ENCODE measurements at regions not wholly inside any gene's neighbourhood (a gene's known extent, or its start where the extent isn't known, plus 50 kb on each side); places are given as distances from the start of the nearest gene placed in this dataset.

DNA sequence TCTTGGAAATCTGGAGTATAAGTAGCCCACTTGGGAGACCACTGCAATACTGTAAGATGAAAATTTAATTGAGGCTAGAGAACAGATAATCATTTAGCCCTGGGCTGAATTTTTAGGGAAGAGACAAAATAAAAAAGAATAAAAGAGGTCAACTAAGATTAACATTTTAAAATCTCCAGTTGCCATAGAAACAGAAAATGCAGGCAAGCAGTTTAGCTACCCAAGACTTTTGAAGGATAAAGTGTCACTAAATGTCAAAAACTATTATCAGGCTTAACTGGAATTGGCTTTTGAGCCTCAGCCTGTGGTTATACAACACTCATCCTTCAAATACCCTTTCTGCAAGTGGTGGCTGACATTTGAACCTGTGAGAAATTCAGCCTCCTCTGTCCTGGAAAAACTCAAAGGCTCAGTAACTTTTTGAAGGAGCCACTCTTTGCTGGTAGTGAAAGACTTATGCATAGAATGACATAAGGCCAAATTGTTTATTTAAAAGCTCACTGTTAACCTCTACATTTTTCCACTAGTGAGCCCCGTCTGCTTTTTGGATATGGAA is 220.7 kb upstream of the KCNJ16 start:
- DNase-seq, result no peak

DNA sequence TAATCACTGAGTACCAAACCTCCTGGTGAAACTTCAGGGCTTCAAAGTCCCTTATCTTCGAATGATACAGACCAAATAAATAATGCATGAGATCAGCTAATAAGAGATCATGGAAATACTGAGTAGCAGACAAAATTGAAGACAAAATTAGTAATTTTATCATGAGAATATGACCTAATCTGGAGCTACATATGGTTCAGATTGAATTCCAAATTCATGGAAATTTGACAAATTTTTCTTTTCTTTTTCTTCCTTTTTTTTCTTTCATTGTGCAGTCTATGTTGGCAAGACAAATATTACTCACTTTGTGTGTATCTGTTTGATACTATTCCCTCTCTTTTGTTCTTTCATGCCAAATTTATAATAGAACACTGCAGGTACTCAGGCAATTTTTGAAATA is 218.1 kb upstream of the KCNJ16 start:
- no peak for DNase-seq

DNA sequence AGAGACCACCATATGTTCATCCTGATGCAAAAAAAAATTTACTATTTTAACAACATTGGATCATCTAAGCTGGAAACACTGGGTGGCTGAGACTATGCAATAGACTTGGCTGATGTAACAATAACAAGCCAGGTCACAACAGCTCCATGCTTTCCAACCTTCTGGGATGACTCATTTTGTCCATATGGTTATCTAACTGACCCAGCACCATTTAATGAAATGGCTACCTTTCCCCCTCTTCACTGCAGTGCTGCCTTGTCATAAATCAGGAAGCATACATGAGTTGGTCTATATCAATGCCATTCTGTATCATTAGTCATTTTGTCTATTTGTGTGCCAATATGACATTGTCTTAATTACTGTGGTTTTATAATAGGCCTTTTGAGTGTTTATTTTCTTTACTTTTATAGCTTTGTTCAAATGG is 217.6 kb upstream of the KCNJ16 start:
- DNase-seq, result no peak

DNA sequence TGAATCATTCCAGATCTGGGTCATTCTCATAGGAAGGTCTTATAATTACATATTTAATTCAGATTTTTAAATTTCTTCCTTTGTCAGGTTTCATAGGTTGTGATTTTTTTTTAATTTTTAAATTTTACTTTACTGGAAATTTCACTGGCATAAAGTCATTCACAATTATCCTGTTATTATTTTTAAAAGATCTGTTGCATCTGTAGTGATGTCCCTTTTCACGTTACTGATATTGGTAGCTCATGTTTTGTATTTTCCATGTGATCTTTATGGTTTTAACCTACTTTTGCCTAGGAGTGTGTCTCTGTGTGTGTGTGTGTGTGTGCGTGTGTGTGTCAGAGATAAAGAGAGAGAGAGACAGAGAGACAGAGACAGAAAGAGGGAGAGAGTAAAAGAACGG is 216.6 kb upstream of the KCNJ16 start:
- no peak for DNase-seq

DNA sequence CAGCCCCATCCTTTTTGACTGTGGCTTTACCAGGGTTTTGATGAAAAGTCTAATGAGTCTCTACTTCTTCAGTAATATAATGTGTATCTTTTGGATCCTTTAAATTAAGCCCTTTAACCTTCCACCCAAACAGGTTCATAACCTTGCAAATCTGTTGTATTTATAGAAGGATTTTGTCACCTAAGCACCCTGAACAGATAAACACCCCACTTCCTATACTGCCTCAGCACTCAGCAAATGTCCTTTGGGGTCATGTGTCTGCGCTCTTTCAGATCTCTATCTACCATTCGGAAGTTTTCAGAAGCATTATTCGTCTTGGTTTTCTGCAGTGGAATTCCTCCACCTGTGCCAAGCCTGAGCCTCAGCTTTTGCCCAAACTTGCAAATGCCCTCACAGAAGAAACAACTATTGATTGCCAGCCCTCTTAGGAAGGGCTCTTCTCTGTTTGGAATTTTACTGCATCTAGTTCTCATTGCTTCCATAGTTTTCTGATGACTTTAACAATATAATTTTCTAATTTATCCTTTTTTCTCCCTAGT is 214.8 kb upstream of the KCNJ16 start:
- DNase-seq, result no peak

DNA sequence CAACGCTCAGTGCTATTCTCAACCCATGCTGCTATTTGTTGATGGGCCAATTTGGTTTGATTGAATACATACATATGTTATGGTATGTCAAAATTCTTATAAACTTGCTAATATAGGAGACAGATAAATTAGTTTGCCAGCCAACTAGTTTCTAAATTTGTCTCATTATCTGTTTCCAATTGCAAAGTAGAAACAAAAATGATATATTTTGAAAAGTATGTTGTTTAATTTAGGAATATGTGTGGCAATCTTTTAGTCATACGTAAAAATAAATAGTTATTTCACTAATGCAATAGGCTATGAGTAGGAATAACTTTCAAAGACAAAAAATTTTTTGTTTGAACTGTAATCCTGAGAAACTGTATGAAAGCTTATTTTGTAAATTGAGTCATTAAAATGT is 210.6 kb upstream of the KCNJ16 start:
- DNase-seq, result no peak

DNA sequence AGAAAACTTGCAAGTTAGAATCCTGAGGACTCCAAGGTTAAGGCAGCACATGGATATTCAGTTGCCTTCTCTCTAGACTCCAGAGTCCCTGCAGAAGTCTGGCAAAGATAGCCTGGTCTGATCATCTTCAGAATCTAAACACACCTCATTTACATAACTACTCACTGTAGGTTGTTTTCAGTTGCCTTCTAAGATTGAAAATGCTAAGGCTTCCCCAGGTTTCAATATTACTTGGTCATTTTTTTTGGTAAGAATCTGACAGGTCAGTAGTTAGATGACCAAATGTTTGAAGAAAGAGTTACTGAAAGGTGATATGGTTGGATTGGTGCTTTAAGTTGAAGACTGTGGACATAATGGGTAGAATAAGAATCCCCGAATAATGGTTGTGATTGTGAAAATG is 205.4 kb upstream of the KCNJ16 start:
- no peak for DNase-seq

DNA sequence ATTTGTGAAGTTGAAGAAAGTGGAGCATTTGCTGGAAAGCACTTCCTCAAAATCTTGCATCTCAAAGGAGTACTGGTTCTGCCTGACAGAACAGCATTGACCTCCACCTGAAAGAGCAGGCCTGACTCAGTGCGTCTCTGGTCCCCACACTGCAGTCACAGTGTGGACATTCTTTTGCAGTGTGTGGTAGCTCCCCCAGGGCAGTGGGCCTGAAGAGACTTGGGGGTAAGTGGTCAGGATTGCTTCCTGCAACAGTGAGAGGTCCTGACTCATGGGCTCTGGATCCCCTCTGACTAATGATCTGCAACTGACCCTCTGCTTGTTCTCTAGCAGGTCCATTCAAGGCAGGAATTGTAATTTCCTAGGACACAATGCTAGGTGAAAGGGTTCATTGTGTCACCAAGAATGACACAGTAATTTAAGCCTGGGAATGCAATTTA is 204.9 kb upstream of the KCNJ16 start:
- no peak for DNase-seq

DNA sequence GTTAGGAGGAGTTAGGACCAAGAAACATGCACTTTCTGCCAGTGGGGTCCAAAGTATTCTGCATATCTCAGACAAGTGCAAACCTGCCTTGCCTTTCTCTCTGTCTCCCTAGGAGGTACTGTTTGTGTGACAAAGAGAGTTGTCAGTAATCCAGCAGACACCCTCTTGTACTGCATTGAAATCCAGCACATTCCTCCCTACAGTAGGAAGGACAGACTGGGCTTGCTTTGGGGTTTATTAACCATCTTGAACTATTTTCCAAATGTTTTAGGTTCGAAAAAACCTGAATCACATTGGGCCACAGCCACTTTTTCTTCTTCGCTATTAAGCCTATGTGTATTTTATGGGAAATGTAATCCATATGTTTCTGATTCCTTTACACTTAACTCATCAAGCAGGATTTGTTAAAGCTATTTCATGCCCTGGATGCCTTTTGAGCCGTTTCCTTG is 204.2 kb upstream of the KCNJ16 start:
- no peak for DNase-seq

DNA sequence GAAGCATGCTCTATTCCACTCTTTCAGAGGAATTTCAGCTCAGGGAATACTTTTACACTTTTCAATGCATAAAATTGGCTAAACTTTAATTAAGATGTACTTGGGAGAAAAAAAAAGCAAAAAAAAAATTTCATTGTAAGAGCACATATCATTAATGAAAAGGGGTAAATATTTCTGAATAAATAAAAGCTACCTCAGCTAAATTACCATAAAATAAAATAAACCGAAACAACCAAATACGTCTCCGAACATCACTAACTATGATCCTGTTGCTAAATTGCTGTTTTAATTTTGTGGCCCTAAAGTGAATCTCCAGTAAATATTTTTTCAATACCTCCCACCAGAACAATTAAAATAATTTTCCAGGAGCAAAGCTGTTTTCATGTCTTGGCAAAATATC is 203.7 kb upstream of the KCNJ16 start:
- DNase-seq, result no peak

DNA sequence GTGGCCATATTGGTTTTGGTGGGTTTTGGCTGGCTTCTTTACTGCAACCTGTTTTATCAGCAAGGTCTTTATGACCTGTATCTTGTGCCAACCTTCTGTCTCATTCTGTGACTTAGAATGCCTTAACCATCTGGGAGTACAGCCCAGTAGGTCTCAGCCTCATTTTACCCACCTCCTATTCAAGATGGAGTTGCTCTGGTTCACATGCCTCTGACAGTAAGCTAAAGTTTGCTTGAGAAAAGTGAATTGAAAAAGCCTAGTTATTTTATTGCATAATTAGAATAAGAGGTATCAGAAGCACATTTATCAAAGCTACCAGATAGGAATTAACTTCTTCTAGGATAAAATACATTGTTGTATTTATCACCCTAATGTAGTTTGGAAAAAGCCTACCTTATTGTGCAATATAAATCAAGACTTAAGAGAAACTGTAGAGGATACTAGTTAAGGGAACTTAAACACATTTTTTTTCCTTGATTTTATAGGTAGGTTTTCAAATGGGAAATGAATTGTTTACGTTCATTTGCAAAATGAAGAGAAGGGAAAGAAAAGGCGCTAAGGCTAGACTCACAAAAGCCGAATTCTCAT is 202.3 kb upstream of the KCNJ16 start:
- DNase-seq, result no peak

DNA sequence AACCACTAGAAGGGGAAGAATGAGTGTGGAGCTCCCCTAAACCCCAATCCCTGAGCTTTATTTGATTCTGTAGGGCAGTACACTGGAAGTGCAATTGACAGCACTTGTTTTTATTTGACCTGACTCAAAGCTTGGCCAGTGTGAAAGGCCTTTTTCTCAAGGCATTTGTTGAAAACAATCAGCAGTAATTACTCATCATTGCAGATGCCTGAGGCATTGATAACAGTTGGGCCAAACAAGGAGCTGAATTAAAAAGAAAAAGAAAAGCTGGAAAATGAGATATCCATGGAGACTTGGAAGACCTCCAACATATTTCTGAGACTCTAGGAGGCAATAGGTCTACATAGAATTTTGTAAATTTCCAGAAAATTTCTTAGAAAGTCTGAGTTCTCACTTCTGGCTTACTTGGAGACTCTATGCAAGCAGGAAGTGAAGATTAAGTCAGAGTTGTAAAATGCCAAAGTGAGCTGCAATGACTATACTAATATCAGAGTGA is 200.8 kb upstream of the KCNJ16 start:
- no peak for DNase-seq

DNA sequence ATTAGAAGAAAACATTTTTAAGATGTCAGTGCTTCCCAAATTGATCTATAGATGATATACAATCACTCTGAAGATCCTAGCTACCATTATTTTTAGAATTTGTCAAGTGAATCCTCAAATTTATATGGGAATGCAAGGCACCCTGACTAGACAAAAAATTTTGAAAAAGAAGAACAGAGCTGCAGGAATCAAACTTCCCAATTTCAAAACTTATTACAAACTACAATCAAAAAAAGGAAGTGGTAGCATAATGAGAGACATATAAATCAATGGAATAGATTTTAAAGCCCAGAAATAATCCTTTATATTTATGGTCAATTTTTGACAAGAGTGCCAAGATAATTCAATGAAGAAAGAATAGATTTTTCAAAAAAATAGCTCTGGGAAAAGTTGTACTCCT is 198.3 kb upstream of the KCNJ16 start:
- DNase-seq, result no peak

DNA sequence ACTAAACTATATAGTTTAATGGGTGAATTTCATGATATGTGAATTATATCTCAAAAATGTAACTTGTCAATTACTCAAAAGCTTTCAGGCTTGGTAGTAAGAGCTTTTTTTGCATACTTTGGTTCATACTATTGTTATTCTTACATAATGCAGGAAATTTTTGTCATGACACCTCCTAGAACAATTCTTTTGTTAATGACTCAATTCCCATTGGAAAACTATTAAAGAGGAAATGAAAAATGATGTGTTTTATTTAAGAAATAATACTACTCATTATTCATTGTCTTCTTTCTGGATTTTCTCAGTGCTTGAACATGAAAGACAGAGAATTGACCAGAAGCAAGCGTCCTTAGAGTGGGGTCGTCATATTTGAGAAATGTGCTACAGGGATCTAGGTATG is 196.4 kb upstream of the KCNJ16 start:
- DNase-seq, result no peak

DNA sequence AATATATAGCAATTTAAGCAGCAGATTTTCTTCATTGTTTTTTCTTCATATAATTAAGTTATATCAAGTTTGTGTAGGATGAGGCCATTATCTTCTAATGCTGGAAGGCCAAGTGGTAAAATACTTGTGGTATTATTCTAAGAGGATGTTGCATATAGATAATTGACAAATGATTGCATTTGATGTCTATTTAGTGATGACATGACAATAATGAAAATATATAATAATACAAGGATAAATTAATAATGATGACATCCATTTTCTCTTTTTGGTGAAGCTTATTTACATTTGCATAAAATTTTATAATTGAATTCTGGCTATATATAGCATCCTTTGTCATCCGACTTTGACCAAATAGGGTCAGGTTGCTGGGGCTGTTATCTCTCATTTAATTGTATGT is 195.4 kb upstream of the KCNJ16 start:
- no peak for DNase-seq

DNA sequence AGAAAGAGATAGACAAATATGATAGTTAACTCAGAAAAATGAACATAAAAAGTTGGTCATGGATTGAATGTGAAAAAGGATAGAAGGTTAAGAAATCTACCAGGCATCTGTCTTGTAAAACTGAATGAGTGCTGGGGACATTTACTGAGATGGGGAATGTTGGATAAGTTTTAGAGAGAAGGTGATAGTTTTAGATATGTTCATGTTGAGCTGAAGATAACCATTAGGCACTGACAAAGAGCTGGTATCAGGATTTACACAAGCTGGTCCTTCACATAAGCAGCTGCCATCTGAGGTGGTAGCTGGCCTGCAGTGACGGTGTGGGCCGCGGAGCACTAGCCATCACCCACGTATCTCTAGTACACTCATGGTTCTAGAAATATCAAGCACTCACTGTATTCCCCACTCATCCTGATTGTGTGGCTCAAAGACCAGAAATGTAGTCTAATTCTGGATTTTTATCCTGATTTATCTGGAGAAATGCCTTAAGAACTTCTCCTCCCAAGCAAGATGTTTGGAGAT is 194.4 kb upstream of the KCNJ16 start:
- no peak for DNase-seq

DNA sequence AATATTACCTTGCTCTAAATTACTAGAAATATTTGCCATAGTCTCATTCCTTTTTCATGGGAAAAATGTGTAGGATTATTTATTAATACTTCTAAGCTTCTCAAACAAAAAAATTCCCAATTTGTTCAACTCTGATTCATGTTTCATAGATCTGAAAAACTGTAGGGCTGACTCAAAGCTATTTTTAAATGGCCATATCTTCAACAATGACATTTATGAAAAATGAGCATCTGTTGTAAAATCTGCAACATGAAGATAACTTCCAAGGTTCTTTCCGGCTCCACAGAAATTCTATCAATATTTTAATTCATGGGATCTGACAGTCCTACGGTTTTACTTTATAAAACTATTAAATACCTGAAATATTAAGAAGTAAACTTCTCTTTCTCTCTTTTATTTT is 192.7 kb upstream of the KCNJ16 start:
- DNase-seq, result no peak

DNA sequence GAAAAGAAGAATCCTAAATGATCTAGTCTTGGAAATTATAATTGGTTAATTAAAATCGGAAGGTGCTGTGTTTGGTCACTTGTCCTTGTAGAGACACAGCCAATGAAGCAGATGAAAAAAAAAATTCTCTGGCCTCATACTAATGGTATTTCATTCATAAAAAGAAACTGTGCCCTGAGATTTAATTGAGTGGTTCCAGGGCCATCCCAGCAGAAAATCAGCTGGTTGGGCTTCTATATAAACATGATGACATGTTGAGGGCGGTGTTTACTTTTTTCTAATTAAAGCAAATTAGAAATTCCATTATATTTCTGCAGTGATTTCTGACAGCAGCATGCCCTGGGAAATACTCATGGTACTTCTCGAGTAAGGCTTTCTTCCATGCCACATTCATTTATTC is 191.9 kb upstream of the KCNJ16 start:
- no peak for DNase-seq

DNA sequence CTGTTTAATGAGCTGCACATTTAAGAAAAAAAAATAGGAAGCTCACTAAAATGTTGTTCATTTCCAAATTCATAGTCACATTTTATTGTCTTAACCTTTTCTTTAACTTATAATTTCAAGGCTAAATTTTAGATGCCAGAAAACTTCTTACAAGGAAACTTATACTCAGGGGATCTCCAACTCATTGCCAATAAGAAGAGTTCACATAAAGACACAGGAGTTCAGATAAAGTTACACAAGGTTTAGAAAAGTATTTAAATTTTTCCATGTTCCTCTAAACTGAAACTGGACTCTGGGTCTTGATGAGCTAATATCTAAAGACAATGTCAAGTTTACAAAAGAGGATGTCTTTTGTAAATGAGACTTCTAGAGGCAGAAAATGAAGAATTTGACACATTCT is 190.7 kb upstream of the KCNJ16 start:
- DNase-seq, result no peak

DNA sequence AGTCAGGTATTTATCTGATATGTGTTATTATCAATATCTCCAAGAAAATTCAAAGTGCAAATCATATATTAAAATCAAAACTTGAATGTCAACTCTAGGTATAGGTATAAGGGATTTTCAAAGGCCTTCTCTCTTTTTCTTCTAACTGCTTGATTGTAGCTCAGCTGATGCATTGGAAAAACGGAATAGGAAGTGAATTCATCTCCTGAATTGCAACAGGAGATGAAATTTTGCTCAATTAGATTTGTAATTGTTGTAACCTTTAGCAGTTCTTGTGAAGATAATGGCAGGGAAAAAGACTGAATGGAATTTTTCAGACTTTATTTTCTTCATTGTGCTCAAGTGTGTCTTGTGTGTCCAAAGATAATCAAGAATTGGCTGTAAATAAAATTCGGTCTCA is 190.2 kb upstream of the KCNJ16 start:
- DNase-seq, result no peak

DNA sequence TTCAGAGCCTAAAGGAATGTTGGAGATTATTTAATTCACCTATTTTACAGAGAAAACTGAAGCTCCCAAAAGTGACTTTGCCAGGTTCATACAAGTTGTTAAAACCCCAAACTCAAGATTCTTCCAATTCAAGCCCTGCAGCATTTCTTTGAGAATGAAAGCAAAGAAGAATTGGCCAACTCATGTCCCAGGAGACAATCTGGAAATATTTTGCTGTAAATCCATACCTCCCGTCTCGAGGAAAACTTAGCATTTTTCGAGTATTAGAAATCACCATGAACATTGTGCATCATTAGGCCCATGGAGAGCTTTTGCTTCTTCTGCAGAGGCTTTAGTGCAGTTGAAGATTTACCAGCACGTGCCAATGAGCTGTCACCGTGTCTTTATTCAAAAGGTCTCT is 176.4 kb upstream of the KCNJ16 start:
- no peak for DNase-seq

DNA sequence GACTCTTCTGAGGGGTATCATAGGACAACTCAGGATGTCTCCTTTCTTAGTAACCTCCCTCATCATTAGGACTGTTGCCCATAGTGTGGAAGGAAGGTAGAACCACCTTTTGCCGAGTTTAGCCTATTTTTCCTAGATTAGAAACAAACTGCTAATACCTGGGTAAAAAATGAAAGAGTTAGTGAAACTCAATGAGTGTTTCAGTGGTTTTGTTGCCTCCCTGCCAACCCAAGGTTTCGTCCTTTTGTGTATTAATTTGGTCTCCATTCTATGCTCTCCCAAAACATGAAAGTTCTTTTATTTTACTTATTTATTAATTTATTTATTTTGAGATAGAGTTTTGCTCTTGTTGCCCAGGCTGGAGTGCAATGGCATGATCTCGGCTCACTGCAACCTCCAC is 174.9 kb upstream of the KCNJ16 start:
- DNase-seq, result no peak

DNA sequence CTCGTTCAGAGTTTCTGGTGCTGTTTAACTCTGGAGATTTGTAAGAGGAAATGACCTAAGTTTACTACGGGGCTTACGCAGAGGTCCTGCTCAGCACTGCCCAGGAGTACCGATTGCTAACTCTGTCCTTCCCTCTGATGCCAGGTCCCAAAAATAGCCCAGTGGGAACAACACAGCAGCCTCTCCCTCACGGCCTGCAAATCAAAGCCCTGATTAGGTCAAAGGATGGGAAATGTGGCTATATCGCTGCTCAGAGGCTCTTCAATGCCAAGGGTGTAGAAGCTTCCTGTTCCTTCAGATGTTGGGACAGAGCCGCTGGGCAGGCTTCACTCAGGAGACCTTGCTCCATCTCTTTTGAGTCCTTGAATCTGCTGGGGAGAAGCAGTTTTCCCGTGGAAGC is 174.2 kb upstream of the KCNJ16 start:
- DNase-seq, result no peak

DNA sequence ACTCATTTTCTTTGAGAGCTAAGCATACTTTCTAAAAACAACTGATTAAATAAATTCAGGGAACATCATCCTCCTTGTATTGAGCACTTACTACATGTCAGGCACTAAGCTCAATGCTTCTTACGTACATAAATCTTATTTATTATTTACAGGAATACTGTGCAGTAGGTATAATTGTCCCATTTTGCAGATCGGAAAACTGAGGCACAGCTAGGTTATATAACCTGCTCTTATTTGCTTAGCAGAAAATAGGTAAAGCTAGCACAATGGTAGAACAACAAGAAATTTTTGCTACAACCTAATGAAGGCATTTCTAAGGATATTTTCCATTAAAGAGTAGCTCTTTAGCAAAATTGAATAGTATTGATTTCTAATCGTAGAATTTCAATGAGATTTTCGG is 168.7 kb upstream of the KCNJ16 start:
- DNase-seq, result no peak
